ENCODE measurements at regions not wholly inside any gene's neighbourhood (a gene's known extent, or its start where the extent isn't known, plus 50 kb on each side); places are given as distances from the start of the nearest gene placed in this dataset.

- TF ChIP-seq CTCF (conservative IDR thresholded peaks at IDR 0.05; ENCODE audit: low read depth, low read length) (no peak), EZH2 (IDR thresholded peaks at IDR 0.05; ENCODE audit: borderline replicate concordance, low read depth, low read length, poor library complexity, severe bottlenecking) (no peak)
These were observed 106.9 kb upstream of the ST8SIA4 start for GRCh38 chr5:101009758-101010519.

Data from A673 (cell line).